ENCODE measurements at regions not wholly inside any gene's neighbourhood (a gene's known extent, or its start where the extent isn't known, plus 50 kb on each side); places are given as distances from the start of the nearest gene placed in this dataset.

GRCh38 chr12:3990501-3991280, 117.5 kb upstream of the PARP11 start:
- in situ Hi-C loops (cut with HindIII; ENCODE audit: low pct_ligation_motif_present, low sequenced_read_pairs) = no loop called here
- TF ChIP-seq CTCF (IDR thresholded peaks at IDR 0.05; ENCODE audit: low read depth, low read length, missing control alignments) = no peak
- H3K36me3 ChIP-seq (replicated peaks) = no peaks in the 10 kb centered on the region
- DNase-seq = no peak
- H3K27me3 ChIP-seq (replicated peaks) = no peaks in the 10 kb centered on the region
- no peak overlapping the region for H3K4me3 ChIP-seq (ENCODE audit: low read depth, low read length)
- no peak overlapping the region for H3K27ac ChIP-seq

GRCh38 chr12:3989218-3989550, 116.0 kb upstream of the PARP11 start:
- DNase-seq = no peak
- no peak for TF ChIP-seq CTCF (IDR thresholded peaks at IDR 0.05; ENCODE audit: low read depth, low read length, missing control alignments)
- H3K36me3 ChIP-seq (replicated peaks) = no peaks in the 10 kb centered on the region
- no peak overlapping the region for H3K4me3 ChIP-seq (ENCODE audit: low read depth, low read length)
- no peak overlapping the region for H3K27ac ChIP-seq
- no peaks in the 10 kb centered on the region for H3K27me3 ChIP-seq (replicated peaks)
- in situ Hi-C loops (cut with HindIII; ENCODE audit: low pct_ligation_motif_present, low sequenced_read_pairs) = no loop called here

DNA sequence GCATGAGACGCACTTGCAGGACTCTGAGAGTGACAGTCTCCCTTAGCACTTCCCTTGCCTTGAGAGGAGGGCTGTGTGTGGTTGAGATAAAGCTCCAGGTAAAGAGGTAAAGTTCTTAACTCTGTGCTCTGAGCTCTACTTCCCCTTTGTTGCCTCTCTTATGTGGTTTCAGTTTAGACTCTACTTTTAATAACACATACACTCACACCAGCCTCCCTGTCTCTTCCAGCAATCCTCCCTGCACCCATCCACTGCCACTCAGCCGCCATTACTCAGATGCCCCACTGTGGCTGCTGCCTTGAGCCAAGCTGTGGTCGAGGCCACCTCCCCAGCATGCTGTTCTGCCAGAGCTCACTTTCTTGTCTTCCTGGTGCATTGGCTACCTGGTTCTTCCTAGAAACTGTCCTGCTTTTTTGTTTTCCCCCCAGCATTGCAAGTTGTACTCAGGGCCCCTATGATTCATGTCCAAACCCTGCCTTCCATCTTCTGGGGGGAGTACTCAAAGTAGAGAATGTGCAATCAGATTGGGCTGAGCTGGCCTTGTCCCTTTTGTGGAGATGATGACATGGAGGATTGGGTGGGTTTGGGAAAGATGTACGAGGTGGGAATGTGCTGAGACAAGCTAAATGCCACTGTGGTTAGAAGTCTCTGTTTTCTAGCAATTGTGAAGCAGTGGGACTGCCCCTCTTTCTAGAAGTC, 115.5 kb upstream of the PARP11 start:
- in situ Hi-C loops (cut with HindIII; ENCODE audit: low pct_ligation_motif_present, low sequenced_read_pairs) = no loop called here
- no peak overlapping the region for H3K27ac ChIP-seq
- DNase-seq = no peak
- no peak for TF ChIP-seq CTCF (IDR thresholded peaks at IDR 0.05; ENCODE audit: low read depth, low read length, missing control alignments)
- no peaks in the 10 kb centered on the region for H3K27me3 ChIP-seq (replicated peaks)
- H3K36me3 ChIP-seq (replicated peaks) = no peaks in the 10 kb centered on the region
- no peak overlapping the region for H3K4me3 ChIP-seq (ENCODE audit: low read depth, low read length)

- DNase-seq = no peak
- TF ChIP-seq CTCF (IDR thresholded peaks at IDR 0.05; ENCODE audit: low read depth, low read length, missing control alignments) = no peak
- in situ Hi-C loops (cut with HindIII; ENCODE audit: low pct_ligation_motif_present, low sequenced_read_pairs) = no loop called here
- H3K27me3 ChIP-seq (replicated peaks) = no peaks in the 10 kb centered on the region
- H3K27ac ChIP-seq = no peak overlapping the region
- H3K4me3 ChIP-seq (ENCODE audit: low read depth, low read length) = no peak overlapping the region
- no peaks in the 10 kb centered on the region for H3K36me3 ChIP-seq (replicated peaks)
These were observed 114.4 kb upstream of the PARP11 start for GRCh38 chr12:3987571-3987970.

DNA sequence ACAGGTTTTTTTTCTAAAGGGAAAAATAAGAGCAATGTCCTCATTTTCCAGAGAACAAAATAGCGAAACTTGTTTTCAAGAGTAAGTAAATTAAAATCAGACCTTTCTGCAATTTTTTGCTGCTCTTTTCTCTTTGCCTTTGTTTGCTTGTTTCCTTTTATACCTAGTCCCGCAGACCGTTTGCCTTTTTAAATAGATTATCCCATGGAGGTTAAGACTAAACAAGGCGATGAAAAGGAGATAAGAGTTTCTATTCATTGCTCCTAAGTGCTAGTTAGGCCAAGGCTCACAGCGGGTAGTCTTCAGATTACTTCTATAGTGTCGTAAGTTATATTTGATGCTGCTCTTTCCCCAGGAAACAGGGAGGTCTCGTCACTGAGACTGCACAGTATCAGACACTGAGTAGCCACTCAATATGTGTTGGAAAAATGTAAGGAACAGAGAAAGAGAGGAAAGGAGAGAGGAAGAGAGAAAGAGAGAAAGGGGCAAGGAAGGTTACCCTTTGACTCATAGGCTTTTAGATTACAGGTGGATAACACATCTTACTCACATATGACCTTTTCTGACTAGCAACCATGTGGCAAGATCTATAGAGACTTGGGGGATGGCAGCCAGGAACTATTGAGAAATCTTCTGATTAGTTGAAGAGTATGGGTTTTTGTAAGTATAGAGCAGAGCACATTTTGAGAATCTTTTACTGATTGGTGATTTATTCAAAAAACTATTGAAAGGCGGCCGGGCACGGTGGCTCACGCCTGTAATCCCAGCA, 107.5 kb upstream of the PARP11 start:
- TF ChIP-seq CTCF (IDR thresholded peaks at IDR 0.05; ENCODE audit: low read depth, low read length, missing control alignments) = no peak
- in situ Hi-C loops (cut with HindIII; ENCODE audit: low pct_ligation_motif_present, low sequenced_read_pairs) = no loop called here
- Histone ChIP-seq H3K4me3 (ENCODE audit: low read depth, low read length) (no peak overlapping the region), H3K36me3 (replicated peaks) (no peaks in the 10 kb centered on the region), H3K27me3 (replicated peaks) (no peaks in the 10 kb centered on the region), H3K27ac (no peak overlapping the region)
- no peak for DNase-seq

All from brain microvascular endothelial cell (primary cell).